Endometrial microvascular endothelial cells (primary cell): ENCODE measurements at regions not wholly inside any gene's neighbourhood (a gene's known extent, or its start where the extent isn't known, plus 50 kb on each side); places are given as distances from the start of the nearest gene placed in this dataset.

Experiments used
- in situ Hi-C: cut with HindIII; loops from 2 replicates; pipeline ENCODE4 v1.10.0; 2017; ENCODE audit warnings: low sequenced_read_pairs, low pct_unique_long_range_greater_than_20kb; ENCODE audit errors: inconsistent ontology term

DNA sequence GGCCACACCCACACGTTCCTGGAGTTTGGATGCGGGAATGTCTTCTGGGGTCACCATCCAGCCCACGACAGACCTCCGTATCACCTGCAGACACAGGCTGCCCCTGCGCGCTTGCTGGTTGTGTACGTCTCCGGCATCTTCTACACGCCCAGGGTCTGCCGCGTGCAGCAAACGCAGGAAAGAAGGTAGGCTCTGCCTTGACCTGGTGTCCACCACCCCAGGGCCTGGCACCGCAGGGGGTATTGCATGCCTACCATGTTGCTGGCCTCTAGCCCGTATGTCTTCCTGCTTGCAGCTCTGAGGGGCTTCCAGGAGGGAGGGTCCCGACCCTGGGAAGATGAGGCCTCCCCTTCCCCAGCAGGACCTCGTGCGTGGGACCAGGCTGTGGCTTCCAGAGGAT is 298.8 kb upstream of the IRX4 start:
- in situ Hi-C loops: no loop called here

DNA sequence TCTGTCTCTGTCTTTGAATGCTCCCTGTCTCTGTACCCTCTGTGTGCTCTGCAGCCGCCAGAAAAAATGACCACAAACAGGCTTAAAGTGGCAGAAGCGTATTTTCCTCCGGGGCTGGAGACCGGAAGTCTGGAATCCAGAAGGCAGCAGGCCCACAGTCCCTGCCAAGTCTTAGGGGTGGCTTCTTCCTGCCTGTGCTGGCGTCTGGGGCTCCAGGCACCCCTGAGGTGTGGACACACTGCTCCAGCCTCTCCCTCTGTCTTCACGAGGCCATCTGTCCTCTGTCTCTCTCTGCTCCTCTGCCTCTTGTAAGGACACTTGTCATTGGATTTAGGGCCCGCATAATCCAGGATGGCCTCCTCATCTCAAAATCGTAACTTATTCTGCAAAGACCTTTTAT is 298.4 kb upstream of the IRX4 start:
- in situ Hi-C loops: no loop called here

DNA sequence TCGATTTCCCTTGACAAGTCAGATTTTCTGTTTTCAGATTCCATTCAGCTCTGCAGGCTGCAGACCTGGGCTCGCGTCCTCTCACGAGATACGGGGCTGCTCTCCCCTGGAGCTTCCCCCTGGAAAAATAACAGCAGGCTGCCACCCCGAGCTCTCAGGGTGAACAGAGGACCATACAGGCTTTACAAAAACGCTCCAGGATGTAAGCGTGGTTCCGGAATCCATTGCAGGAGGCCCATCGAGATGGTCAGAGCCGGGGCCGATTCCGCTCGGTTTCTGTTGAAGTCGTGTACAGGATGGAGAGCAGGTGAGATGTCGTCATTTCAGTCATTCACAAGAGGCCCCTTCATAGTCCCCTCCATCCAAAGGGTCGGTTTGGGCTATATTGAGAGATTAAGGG is 297.7 kb upstream of the IRX4 start:
- in situ Hi-C loops: no loop called here

DNA sequence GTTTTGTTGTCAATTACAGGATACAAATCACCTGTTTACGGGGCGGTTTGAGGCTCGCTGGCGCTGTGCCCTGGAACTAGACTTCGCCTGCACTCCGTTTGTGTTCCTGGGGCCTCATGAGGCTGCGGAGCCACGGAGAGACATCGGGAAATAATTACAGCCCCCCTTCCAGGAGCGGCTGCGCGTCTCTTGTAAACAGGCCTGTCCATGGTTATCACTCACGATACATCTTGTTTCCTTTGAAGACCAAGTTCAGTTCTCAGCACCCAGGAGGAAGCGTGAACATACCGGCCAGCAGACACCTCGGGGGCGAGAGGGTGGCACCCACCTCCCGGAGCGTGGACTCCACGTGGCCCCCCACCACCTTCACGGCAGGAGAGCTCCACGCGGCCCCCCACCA is 297.1 kb upstream of the IRX4 start:
- in situ Hi-C loops: no loop called here

DNA sequence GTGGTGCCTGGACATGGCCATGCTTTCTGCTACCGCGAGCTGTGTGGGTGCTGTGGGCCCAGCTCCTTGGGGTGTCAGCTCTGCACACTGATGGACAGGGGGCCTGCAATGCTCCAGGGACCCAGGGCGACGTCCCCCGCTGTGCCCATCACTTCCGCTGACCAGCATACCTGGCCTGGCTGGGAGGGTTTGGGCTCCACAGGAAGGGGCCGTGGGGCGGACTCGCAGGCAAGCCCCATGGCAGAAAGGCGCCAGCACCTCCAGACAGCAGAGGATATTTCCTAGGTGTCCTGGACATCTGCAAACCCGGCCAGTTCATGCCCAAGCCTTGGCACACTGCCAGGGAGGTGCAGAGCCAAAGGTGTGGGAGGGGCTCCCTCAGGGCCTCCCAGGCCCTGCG is 295.8 kb upstream of the IRX4 start:
- in situ Hi-C loops: no loop called here

DNA sequence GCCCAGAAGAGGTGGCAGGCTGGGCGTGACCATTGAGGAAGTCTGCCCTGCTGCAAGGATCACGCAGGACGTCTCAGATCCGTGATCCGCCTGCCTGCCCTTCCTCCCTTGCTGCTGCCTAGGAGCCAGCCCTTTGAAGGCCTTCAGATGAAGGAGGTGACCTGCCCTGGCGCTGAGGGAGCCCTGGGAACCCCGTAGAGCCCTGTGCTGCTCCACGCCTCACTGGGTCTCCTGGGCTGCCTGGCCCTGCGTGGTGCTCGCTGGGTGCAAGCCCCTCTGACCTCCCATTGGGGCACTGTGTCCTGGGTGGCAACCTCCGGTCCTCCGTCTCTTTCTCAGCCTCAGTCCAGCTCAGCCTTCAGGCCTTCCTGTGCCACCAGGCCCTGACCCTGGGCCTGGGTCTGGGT is 295.3 kb upstream of the IRX4 start:
- in situ Hi-C loops: no loop called here

DNA sequence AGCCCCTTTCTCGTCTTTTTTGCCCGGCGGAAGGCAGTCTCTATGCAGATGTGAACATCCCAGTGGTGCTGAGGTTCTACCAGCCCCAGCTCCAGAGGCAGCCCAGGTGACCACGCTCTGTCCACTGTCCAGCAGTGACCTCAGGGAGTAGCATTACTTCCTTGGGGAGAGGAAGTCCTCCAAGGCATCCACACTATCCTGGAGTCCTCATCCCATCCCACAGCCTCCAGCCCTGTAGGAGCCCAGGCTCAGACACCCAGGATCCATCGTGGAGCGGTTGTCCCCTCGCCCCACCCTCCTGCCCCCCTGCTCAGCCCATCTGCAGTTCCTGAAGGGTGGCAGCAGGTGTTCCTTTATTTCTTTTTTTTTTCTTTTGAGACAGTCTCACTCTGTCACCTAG is 294.5 kb upstream of the IRX4 start:
- in situ Hi-C loops: no loop called here

DNA sequence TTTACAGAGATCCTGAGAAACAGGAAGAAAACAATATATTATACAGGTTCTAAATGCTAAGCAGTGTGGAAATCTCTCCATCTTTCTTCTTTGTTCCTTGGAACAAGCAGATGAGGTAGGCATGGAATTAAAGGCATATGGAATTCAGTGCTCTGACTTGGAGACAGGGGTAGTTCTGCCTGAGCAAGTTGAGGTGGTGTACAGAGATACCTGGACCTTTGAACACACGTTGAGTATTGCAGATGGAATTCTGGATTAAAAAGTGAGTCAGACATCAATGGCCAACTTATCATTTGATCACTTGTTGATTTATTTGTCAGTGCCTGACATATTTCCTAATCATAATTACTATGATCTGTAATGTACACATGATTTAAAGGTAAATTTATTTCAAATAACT is 293.9 kb upstream of the IRX4 start:
- in situ Hi-C loops: no loop called here

DNA sequence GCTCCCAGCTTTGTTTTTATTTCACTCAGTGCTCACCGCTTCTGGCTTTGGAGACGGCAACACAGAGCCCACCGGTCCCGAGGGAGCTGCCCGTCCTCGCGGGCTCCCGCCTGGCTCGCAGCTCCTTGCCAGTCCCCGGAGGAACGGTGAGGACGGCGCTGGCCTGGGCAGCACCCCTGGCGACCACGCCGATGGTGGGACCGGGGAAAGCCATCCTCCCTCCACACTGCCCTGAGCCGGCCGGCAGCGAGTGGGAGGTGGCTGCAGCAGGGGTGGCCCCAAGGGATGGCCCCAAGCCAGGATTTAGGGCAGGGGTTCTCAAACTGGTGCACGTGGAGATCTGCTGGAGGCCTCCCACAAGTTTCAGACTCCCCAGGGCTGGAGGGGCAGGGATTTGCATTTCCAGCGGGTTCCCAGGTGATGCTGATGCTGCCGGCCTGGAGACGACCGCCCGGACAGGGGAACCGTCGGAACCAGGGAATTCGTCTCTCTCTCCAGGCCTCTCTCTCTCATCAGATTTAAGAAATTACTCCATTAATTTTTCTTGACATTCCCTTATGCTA is 293.2 kb upstream of the IRX4 start:
- in situ Hi-C loops: no loop called here

DNA sequence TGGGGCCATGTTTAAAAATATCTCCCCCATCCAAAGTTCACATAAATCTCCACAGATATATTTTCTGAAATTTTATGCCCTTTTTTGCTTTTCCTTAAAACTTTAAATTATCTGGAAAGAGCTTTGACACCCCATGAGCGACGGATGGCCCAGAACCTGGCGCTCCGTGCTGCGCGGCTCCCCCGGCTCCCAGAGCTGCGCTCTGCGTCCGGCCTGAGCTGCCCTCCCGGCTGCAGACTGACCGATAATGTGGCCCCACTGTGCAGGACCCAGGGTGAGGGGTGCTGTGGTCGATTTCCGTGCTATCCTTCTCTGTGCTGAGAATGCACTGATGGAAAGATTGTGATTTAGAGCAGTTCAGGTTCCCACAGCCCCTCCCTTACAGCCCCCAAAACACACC is 292.3 kb upstream of the IRX4 start:
- in situ Hi-C loops: no loop called here

DNA sequence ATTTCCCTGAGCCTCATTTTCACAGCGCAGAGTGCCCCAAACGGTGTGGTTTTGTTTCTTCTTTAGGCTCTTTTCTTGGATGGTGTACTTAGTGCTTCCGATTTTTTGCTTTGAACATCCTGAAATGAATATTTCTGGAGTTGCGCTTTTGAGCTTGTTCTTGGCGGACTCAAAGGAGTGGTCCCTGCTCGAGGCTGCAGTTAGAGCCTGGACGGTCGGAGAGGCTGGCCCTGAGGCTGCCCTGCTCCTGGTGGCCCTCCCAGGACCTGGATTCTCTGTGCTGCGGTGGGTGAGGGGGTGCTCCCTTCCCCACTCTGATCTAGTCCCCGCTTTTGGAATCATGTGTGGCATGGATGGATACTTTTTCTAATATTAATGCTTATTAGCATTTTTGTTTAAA is 291.8 kb upstream of the IRX4 start:
- in situ Hi-C loops: no loop called here

DNA sequence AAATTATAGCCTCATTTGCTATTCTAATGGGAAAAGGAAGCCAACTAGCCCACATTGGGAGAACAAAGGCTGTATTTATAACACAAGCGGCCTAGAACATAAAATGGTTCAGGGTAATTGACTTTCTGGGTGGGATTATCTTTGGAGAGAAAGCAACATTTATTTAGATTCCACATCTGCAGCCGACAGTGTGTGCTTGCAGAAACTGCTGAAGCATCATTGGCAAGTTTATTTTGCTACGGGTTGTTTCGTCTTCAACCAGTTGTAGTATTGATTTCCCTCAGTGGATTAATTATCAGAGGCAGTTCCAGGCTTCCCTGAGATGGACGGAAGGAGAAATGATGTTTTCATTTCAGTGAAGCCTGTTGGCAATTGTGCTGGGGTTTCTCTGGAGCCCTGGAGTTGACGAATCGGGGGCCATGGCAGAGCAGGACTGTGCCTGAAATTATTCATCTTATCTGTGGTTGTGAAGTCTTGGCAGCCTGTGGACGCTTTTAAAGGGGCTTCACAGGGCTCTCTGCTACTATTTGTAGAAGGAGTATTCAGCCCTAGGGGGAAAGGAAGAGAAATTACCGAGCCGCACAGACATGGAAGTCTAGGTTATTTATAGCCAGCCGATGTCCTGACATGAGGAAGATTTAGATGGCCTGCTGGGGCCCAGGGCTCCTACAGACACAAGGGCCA is 290.6 kb upstream of the IRX4 start:
- in situ Hi-C loops: no loop called here

DNA sequence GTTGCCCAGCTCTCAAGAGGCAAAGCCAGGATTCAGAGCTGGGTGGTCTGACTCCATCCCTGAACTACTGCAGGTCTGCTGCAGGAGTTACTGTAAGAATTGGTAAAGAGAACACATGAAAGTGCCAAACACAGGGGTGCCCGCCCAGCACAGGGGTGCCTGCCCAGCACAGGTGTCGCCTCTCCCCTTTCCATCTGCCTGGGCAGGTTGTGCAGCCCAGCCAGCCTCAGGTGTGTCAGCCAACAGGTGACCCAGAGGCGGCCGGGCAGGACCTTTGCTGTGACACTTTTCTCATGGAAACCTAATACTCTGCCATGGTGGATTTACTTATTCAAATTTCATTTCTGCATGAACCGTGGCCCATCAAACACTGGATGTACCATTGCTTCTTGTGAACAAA is 289.7 kb upstream of the IRX4 start:
- in situ Hi-C loops: no loop called here

DNA sequence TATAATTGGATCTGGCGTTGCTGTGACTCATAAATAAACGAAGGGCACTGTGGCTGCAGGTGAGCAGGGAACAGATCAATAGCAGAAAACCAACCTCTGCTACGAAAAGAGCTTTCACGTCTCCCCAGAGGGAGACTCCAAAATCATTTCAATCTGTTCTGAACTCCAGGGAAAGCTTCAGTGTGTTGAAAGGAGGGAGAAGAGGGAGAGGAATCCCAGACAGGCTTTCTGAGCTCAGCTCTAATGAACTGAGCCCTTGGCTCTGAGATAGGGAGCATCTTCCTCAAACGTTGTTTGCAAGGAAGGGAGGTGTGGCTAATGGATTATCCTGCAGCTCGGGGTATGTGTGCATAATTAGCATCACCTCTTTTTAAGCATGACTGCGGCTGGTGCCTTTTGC is 288.0 kb upstream of the IRX4 start:
- in situ Hi-C loops: no loop called here

DNA sequence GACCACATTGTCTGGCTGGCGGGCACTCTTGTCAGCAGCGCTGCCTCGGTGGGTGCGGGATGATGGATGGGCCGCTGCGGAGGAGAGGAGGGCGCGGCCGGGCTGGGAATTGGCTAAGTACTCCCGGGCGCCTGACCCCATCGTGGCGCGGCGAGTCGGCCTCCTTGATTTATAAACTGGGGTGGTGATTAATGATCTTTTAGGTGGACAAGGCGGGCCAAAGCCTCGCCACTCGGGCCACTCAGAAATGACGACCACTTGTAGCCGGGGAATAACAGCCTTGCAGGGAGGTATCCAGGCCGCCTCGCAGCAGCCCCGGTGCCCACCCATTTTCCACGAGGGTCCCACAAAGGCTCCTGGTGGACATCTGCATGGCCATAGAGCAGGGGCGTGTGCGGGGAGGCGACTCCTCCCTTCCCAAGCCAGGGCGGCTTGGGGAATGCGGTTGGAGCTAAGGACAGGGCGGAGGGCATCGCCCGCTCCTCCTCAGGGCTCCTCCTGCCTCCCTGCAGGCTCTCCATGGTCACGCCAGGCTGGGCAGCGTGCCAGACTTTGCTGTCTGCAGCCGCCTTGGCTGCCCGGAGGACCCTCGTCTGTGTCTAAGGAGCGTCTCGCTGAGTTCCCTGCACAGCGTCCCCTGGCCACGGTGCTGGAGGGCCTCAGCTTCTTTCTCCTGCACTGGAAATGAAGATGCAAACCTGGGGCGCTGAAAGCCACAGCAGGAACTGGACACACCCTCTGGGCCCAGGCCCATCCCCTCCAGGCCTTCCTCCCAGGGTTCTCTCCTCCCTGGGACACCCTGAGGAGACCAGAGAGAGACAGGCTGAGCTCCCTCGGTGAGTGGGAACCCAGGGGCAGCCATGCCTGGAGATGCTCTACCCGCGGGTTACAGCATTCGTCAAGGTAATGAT is 287.4 kb upstream of the IRX4 start:
- in situ Hi-C loops: no loop called here

DNA sequence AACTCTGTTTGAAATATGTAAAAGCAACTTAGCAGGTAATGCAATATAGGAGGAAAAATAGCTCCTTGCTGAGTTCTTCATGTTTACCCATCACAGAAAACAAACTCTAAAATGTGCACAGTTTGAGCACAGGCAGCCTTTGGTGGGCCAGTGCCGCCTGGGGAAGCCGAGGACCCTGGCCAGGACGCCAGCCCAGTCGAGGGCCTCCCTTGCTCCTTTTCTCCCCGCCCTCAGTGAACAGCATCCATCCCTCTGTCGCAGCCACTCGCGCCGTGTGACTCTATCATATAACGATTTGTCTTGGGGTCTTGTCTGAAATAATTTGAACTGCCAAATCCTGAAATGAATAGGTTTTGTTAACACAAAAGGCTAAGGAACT is 286.7 kb upstream of the IRX4 start:
- in situ Hi-C loops: no loop called here

DNA sequence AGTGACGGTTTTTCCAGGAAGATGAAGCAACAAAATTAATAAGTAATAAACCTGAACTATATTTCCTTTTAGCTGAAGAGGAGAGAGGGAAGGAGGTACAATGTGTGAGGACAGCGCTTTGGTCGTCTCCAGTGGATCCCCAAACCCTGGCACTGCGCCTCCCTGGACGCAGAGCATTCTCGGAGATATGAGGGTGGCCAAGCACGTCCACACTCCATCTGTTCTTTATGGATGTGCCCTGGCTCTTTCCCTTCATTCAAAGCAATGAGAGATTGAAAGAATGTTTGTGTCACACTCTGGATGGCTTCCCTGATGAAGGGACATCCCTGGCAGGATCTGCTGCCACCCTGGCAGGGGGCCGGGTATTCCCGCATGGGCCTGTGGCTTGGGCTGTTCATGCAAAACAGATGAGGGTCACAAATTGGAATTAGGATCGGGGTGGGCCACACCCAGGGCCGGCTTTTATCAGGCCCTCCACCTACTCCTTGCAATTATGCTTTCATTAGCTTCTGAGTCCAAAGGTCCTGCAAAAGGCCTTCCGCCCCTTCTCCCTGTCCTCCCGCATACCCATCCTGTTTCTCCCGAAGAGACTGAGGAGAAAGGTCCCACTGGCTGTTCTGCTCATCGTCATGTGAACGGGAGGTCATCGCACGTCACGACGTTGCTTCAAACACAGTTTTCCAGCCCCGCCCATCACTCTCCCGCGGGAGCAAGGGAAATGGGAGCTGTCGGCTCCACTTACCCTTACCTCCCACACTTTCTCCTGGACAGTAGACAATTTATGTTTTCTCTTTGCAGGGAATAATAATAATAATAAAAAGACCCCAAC is 286.1 kb upstream of the IRX4 start:
- in situ Hi-C loops: no loop called here

DNA sequence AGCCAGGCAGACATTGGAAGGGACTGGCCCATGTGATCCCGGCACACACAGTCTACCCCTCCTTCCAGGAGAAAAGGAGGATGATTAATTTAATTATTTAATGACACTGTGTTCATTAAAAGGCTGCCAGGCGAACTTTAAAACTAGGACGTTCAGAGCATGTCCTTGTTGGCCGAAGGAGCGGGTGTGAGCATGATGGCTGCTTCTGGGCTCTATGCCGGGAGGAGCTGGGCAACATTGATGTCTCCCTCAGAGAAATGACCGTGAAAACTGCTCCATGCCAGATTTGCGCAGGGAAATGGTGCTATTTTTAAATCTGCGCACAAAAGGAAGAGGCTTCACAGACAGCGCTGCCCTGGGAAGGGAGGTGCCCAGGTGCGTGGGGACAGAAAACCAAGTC is 284.9 kb upstream of the IRX4 start:
- in situ Hi-C loops: no loop called here

DNA sequence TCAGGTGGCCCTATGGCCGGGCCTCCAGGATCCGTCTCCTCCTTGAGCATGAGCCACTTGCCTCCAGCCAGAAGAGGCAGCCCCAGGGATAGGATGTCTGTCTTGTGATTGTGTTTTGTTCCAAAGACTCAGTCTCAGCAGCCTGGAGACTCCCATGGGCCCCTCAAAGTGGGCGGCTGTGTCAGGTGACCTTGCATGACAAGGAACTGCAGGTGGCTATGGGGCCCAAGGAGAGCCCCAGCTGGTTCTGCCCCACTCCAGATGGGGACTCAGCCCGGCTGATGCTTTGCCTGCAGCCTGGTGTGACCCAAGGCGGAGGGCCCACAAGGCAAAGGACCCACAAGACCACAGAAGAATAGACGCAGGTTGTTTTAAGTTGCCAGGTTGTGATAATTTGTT is 284.3 kb upstream of the IRX4 start:
- in situ Hi-C loops: no loop called here
